ENCODE measurements at regions not wholly inside any gene's neighbourhood (a gene's known extent, or its start where the extent isn't known, plus 50 kb on each side); places are given as distances from the start of the nearest gene placed in this dataset.

DNA sequence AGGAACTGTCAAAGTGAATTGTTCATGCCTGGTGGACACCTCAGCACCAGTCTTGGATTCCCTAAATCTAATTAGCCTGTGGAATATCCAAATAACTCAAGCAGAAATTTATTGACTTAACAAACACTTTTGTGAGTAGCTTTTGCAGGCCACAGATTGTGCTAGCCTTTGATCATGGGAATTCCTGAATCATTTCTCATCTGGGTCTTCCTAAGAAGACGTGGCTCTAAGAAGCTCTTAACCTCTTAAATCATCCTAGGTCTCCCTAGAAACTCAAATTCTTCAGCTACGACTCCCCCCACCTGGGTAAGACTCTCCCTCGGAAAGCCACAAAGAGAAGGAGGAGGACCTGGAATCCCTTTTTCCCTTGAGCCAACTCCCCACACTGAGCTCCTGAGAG is 53.8 kb upstream of the PSEN2 start:
- Histone ChIP-seq H3K36me3 (no peaks in the 10 kb centered on the region), H3K4me1 (peaks cover 9 to 47% (median 38%) of the 10 kb centered on the region in 3 donors), H3K27ac (no peak overlapping the region), H3K4me3 (no peak overlapping the region), H3K9me3 (no peaks in the 10 kb centered on the region), H3K27me3 (no peaks in the 10 kb centered on the region)
- no peak for DNase-seq
- 70 to 75% methylated on average over 3 of the region's 3 CpGs for WGBS, 2 donors
- intact Hi-C loops (cut with DNase I): loop anchor here (5.0 kb wide), 1 partner anchor 79 kb away; the partner anchor contains the start of gene ITPKB
- TF ChIP-seq POLR2A (IDR thresholded peaks at IDR 0.05) (no peak), CTCF (IDR thresholded peaks at IDR 0.05) (no peak)

- Histone ChIP-seq H3K4me3 (no peak overlapping the region), H3K27me3 (no peaks in the 10 kb centered on the region)
- TF ChIP-seq CTCF (IDR thresholded peaks at IDR 0.05) (no peak), POLR2A (IDR thresholded peaks at IDR 0.05) (peak in 1 of 4 donors; percentile 24)
Observed at GRCh38 chr1:226814751-226815537, 55.5 kb upstream of the PSEN2 start.

DNA sequence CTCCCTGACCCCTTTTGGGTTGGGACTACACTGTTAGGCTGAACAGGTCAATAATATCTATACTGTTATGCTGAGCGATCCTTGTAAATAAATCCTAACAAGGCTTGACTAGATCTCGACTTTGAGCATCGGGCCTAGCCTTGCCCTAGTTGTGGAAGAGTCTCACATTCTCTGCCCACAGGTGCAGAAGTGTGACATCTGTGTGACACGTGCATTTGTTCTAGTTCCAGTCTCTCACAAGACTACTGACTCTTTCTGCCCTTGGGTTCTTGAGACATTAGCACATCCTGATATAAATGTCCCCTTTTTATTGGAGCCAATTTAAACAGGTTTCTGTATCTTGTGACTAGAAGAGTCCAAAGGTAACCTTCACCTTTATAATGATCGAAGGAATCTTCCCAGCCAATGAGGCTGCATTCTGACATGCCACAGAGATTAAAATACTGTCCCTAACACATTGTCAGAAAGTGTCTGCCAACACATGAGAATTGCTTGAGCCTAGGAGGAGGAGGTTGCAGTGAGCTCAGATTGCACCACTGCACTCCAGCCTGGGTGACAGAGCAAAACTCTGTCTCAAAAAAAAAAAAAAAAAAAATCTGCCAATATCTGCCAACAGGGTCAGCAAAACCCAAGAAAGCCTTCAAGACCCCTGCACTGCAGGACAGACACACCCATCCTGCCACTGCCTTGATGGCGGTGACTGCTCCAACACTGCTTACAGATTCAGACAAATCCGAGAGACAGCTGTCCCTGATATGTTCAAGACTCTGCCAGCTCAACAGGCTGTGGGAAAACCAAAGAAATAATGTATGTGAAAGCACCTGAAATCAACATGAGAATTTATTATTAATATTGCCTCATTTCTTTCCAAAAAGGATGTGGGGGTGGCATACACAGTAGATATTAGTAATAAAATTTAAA is 56.5 kb upstream of the PSEN2 start:
- TF ChIP-seq POLR2A (IDR thresholded peaks at IDR 0.05) (no peak), CTCF (IDR thresholded peaks at IDR 0.05) (no peak)
- WGBS, 2 donors: 89 to 90% methylated on average over 7 of the region's 7 CpGs
- H3K4me1 ChIP-seq: peaks cover 0 to 24% (median 22%) of the 10 kb centered on the region in 3 donors
- no peak for DNase-seq
- no peak overlapping the region for H3K4me3 ChIP-seq
- no peaks in the 10 kb centered on the region for H3K36me3 ChIP-seq
- no peaks in the 10 kb centered on the region for H3K27me3 ChIP-seq
- H3K27ac ChIP-seq: peak overlapping the region in 3 of 4 donors; percentile 84 to 87 (median 84)
- intact Hi-C loops (cut with DNase I): no loop called here
- H3K9me3 ChIP-seq: no peaks in the 10 kb centered on the region

More at GRCh38 chr1:226814751-226815537, 55.5 kb upstream of the PSEN2 start:
- H3K36me3 ChIP-seq: no peaks in the 10 kb centered on the region
- H3K4me1 ChIP-seq: peaks cover 0 to 32% (median 29%) of the 10 kb centered on the region in 3 donors
- H3K9me3 ChIP-seq: no peaks in the 10 kb centered on the region
- intact Hi-C loops (cut with DNase I): loop anchor here (5.0 kb wide), 1 partner anchor 78 kb away; the partner anchor contains the start of gene ITPKB
- WGBS, 2 donors: 22 to 28% methylated on average over 10 of the region's 10 CpGs
- H3K27ac ChIP-seq: peak overlapping the region; percentile 58 to 87 (median 84)
- DNase-seq: no peak

DNA sequence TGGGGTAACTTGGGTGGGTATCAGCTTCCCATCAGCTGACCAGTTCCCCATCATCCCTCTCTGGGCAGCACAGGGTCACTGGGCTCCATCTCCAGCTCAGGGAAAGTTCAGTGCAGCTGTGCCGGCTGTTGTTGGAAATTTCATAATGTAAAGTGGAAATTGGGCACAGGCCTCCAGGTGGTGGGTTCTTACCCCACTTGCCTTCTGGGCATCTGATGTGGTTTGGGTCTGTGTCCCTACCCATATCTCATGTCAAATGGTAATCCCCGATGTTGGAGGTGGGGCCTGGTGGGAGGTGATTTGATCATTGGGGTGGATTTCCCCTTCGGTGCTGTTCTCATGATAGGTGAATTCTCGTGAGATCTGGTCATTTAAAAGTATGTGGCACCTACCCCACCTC is 59.7 kb upstream of the PSEN2 start:
- intact Hi-C loops (cut with DNase I): no loop called here
- Histone ChIP-seq H3K9me3 (no peaks in the 10 kb centered on the region), H3K27me3 (no peaks in the 10 kb centered on the region), H3K36me3 (no peaks in the 10 kb centered on the region), H3K4me1 (peaks cover 0 to 30% (median 17%) of the 10 kb centered on the region in 3 donors), H3K27ac (no peak overlapping the region), H3K4me3 (no peak overlapping the region)
- no peak for DNase-seq
- TF ChIP-seq POLR2A (IDR thresholded peaks at IDR 0.05): no peak
- no peak for TF ChIP-seq CTCF (IDR thresholded peaks at IDR 0.05)
- WGBS, 2 donors: 86% methylated on average over 4 of the region's 4 CpGs
